GM12891 (cell line): ENCODE measurements at regions not wholly inside any gene's neighbourhood (a gene's known extent, or its start where the extent isn't known, plus 50 kb on each side); places are given as distances from the start of the nearest gene placed in this dataset.

Source experiments
- POLR2A ChIP-seq: IDR thresholded peaks from 2 replicates; pipeline ENCODE4 v1.6.1; 2011; ENCODE audit warnings: low read depth, low read length, control low read depth
- POLR2AphosphoS5 ChIP-seq: IDR thresholded peaks from 2 replicates; pipeline ENCODE4 v1.6.1; 2011; ENCODE audit warnings: low read depth, low read length, control low read depth
- POU2F2 ChIP-seq: IDR thresholded peaks from 2 replicates; pipeline ENCODE4 v1.6.1; 2011; ENCODE audit warnings: low read depth, mild to moderate bottlenecking, control low read depth, low read length, moderate library complexity
- SPI1 ChIP-seq: IDR thresholded peaks from 2 replicates; pipeline ENCODE4 v1.6.1; 2011; ENCODE audit warnings: low read depth, low read length, control low read depth
- TAF1 ChIP-seq: IDR thresholded peaks from 2 replicates; pipeline ENCODE4 v1.6.1; 2011; ENCODE audit warnings: low read depth, low read length, control low read depth

DNA sequence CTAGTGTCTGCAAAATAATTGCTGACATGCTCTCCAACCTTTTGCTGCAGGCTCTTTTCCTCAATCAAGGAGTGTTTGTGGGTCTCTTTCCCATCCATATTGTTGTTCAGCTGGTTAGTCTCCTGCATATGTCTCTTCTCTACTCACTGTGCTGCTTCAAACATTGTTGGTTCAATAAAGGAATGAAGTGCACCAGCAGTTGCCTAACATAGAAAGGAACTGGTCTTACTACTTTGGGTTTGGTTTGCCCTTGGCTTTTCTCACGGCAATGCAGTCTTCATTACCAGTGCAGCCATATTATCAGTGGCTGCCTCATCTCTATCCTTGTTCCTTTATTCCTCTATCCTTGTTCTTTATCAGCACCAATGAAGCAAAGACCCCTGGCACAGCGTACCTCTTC, 169.7 kb upstream of the TPK1 start:
- TF ChIP-seq POLR2A, result no peak
- no peak for TF ChIP-seq SPI1
- TF ChIP-seq POLR2AphosphoS5, result no peak
- no peak for TF ChIP-seq POU2F2
- TF ChIP-seq TAF1, result no peak
